BLaER1 treated with 17β-estradiol and CSF1 and Interleukin-3, amounts not matched to agents 10 nM and 100 nM (cell line): ENCODE measurements at regions not wholly inside any gene's neighbourhood (a gene's known extent, or its start where the extent isn't known, plus 50 kb on each side); places are given as distances from the start of the nearest gene placed in this dataset.
A peak's percentile ranks its signal among the peaks of the same experiment; 100 is the strongest.
"Not testable (repeated sequence)": the region's sequence is repeated elsewhere in the genome, so short reads cannot be mapped to it uniquely, and the experiment has no call there.

Experiments
- H3K27ac ChIP-seq, 11 experiments: shearing (Covaris generic); formaldehyde crosslinking; 2 replicates each; pipeline ENCODE4 v1.8.1; 2022
- H3K27me3 ChIP-seq, 11 experiments: shearing (Covaris generic); formaldehyde crosslinking; 2 replicates each; pipeline ENCODE4 v1.8.1; 2022
- H3K36me3 ChIP-seq, 11 experiments: shearing (Covaris generic); formaldehyde crosslinking; 2 replicates each; pipeline ENCODE4 v1.8.1; 2022
- H3K4me1 ChIP-seq, 10 experiments: shearing (Covaris generic); formaldehyde crosslinking; 2 replicates each; pipeline ENCODE4 v1.8.1; 2022
- H3K4me2 ChIP-seq, 11 experiments: shearing (Covaris generic); formaldehyde crosslinking; 2 replicates each; pipeline ENCODE4 v1.8.1; 2022
- H3K4me3 ChIP-seq, 10 experiments: shearing (Covaris generic); formaldehyde crosslinking; 2 replicates each; pipeline ENCODE4 v1.8.1; 2022
- H3K9ac ChIP-seq, 11 experiments: shearing (Covaris generic); formaldehyde crosslinking; 2 replicates each; pipeline ENCODE4 v1.8.1; 2022
- H3K9me3 ChIP-seq, 11 experiments: shearing (Covaris generic); formaldehyde crosslinking; replicated peaks in 1 of 11; 2 replicates each; pipeline ENCODE4 v1.8.1; 2022
- H4K20me1 ChIP-seq, 11 experiments: shearing (Covaris generic); formaldehyde crosslinking; 2 replicates each; pipeline ENCODE4 v1.8.1; 2022
- Cebpa-rat ChIP-seq, 11 experiments: shearing (Covaris generic); IDR thresholded peaks; 2 replicates each; pipeline ENCODE4 v1.8.1; 2022

DNA sequence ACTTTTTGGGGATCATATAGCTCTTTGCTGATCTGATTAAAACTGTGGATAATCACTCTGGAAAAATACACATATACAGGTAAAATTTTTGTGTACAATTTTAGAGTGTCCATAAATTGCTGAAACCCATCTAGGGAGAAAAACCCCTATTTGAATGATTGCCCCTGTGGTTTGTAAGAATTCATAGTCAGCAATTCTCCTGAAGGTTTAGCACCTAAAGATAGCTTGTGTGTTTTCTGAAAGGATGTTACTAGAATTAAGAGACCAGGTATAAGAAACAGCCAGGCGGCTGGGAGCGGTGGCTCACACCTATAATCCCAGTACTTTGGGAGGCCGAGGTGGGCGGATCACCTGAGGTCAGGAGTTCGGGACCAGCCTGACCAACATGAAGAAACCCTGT is 106.8 kb upstream of the RAP2B start:
- no peaks in the 10 kb centered on the region for H3K27me3 ChIP-seq
- no peak overlapping the region for H3K4me2 ChIP-seq
- TF ChIP-seq Cebpa-rat (IDR thresholded peaks at IDR 0.05) = no peak
- no peak overlapping the region for H3K27ac ChIP-seq
- H3K4me1 ChIP-seq = peaks cover 0 to 46% (median 17%) of the 10 kb centered on the region in 10 experiments; a peak in 10 of 20 replicates
- H3K9me3 ChIP-seq = peaks cover 0 to 13% (median 0%) of the 10 kb centered on the region in 11 experiments; a peak in 4 of 22 replicates
- H4K20me1 ChIP-seq = no peaks in the 10 kb centered on the region
- no peak overlapping the region for H3K4me3 ChIP-seq
- no peak overlapping the region for H3K9ac ChIP-seq
- H3K36me3 ChIP-seq = no peaks in the 10 kb centered on the region

DNA sequence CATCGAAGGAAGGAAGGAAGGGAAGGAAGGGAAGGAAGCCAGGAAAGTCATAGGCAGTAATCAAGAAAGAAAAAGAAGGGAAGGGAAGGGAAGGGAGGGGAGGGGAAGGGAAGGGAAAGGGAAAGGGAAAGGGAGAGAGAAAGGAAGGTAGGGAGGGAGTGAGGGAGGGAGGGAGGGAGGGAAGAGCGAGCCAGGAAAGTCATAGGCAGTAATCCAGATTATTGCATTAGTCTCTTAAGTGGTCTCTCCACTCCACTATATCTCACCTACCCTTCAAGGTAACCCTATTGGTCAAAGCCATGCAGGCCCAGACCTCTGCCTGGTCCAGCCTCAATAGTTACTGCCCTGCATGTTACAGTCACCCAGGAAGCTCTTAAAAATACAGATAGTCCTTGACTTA is 106.2 kb upstream of the RAP2B start:
- H3K9me3 ChIP-seq = peaks cover 0 to 13% (median 0%) of the 10 kb centered on the region in 11 experiments; a peak in 4 of 22 replicates
- no peak overlapping the region for H3K9ac ChIP-seq
- no peak overlapping the region for H3K4me2 ChIP-seq
- H3K27me3 ChIP-seq = no peaks in the 10 kb centered on the region
- peaks cover 0 to 45% (median 17%) of the 10 kb centered on the region in 10 experiments; a peak in 10 of 20 replicates for H3K4me1 ChIP-seq
- no peak for TF ChIP-seq Cebpa-rat (IDR thresholded peaks at IDR 0.05)
- no peak overlapping the region for H3K4me3 ChIP-seq
- no peak overlapping the region for H3K27ac ChIP-seq
- no peaks in the 10 kb centered on the region for H4K20me1 ChIP-seq
- no peaks in the 10 kb centered on the region for H3K36me3 ChIP-seq

DNA sequence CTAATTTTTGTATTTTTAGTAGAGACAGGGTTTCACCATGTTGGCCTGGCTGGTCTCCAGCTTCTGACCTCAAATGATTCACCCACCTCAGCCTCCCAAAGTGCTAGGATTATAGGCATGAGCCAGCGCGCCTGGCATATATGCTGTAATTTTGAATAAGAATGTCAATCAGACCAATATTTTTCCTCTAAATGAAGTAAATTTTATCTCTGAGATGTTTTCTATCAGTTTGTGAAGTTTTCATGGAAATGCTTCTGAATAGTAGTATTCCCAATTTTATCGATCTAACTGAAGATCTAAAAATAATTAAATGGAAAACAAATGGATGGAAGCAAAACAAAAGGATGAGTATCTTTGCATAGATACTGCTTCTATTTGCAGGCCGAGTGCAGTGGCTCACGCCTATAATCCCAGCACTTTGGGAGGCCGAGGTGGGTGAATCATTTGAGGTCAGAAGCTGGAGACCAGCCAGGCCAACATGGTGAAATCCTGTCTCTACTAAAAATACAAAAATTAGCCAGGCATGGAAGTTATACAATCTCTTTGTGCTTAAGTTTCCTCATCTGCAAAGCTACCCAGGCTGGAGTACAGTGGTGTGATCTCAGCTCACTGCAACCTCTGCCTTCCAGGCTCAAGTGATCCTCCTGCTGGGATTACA is 103.9 kb upstream of the RAP2B start:
- H3K4me3 ChIP-seq, H3K27me3 ChIP-seq, H4K20me1 ChIP-seq, H3K36me3 ChIP-seq: not testable (repeated sequence)
- Histone ChIP-seq H3K9me3 (peaks cover 0 to 13% (median 0%) of the 10 kb centered on the region in 11 experiments; a peak in 4 of 22 replicates), H3K4me2 (peak overlapping the region in 8 of 11 experiments; percentile 2 to 60 (median 38); a peak in 11 of 22 replicates), H3K9ac (peak overlapping the region in 1 of 11 experiments; percentile 19; a peak in 2 of 22 replicates), H3K4me1 (peaks cover 0 to 41% (median 11%) of the 10 kb centered on the region in 10 experiments; a peak in 10 of 20 replicates), H3K27ac (peak overlapping the region in 7 of 11 experiments; percentile 19 to 68 (median 50); a peak in 11 of 22 replicates)

DNA sequence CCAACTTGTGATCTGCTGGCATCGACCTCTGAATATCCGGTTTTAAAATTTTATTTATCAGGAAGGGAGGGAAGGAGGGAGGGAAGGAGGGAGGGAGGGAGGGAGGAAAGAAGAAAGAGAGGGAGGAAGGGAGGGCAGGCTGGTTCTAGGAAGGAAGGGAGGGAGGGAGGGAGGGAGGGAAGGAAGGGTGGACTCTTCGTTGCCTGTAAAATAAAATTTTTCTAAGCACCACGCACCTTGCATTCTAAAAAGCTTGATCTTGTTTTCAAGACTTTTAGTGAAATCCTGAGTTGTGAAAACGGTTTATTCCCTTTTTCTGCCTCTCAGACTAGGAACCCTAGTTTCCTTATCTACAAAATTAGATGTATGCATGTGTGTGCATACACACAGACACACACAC is 101.7 kb upstream of the RAP2B start:
- peaks cover 0 to 41% (median 11%) of the 10 kb centered on the region in 10 experiments; a peak in 10 of 20 replicates for H3K4me1 ChIP-seq
- no peaks in the 10 kb centered on the region for H3K36me3 ChIP-seq
- no peak for TF ChIP-seq Cebpa-rat (IDR thresholded peaks at IDR 0.05)
- peaks cover 0 to 13% (median 0%) of the 10 kb centered on the region in 11 experiments; a peak in 4 of 22 replicates for H3K9me3 ChIP-seq
- no peaks in the 10 kb centered on the region for H3K27me3 ChIP-seq
- H3K4me3 ChIP-seq = no peak overlapping the region
- no peak overlapping the region for H3K4me2 ChIP-seq
- H3K27ac ChIP-seq = no peak overlapping the region
- no peak overlapping the region for H3K9ac ChIP-seq
- H4K20me1 ChIP-seq = no peaks in the 10 kb centered on the region

DNA sequence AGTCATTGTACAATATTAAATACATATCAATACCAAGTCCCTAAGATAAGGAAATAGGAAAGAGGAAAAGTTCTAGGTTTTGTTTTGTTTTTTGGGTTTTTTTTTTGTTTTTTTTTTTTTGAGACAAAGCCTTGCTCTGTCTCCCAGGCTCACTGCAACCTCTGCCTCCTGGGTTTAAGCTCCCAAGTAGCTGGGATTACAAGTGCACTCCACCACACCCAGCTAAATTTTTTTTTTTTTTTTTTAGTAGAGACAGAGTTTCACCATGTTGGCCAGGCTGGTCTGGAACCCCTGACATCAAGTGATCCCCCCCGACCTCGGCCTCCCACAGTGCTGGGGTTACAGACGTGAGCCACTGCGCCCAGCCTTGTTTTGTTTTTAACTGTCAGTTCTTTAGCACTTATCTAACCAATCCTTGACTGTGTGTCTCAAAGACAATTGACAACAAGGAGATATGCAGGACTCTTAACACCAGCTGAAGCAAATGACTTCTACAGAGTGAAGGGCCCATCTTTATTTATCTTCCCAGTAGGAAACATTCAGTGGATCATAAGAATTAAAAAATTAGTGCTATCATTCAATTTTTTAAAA is 100.0 kb upstream of the RAP2B start:
- Histone ChIP-seq H3K36me3 (no peaks in the 10 kb centered on the region), H3K9ac (no peak overlapping the region; a peak in 1 of 22 replicates), H3K4me3 (no peak overlapping the region), H3K27ac (no peak overlapping the region), H3K27me3 (no peaks in the 10 kb centered on the region), H3K4me1 (peaks cover 0 to 41% (median 11%) of the 10 kb centered on the region in 10 experiments; a peak in 10 of 20 replicates), H4K20me1 (no peaks in the 10 kb centered on the region), H3K9me3 (peaks cover 0 to 5% (median 0%) of the 10 kb centered on the region in 11 experiments; a peak in 1 of 22 replicates), H3K4me2 (no peak overlapping the region)
- no peak for TF ChIP-seq Cebpa-rat (IDR thresholded peaks at IDR 0.05)

DNA sequence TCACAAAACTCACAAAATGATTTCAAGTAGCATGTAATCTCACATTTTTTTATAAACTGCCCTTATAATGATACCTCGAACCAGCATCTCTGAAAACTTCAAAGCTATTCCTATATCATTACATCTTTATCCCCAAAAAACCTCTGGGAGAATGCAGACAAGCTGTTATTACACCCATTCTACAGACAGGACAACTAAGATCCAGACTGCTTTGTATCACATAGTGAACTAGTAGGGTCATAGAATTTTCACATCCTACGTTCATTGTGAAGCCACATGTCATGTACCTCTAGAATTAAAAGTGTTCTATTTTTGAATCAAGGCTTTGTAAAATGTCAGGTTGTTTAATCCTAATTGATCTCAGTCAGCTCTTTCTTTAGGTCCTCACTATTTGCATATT is 98.7 kb upstream of the RAP2B start:
- Histone ChIP-seq H3K36me3 (no peaks in the 10 kb centered on the region), H3K4me3 (no peak overlapping the region), H3K27ac (no peak overlapping the region), H3K4me1 (peaks cover 0 to 32% (median 4%) of the 10 kb centered on the region in 10 experiments; a peak in 10 of 20 replicates), H4K20me1 (no peaks in the 10 kb centered on the region), H3K4me2 (no peak overlapping the region), H3K9ac (no peak overlapping the region), H3K27me3 (no peaks in the 10 kb centered on the region), H3K9me3 (no peaks in the 10 kb centered on the region)
- TF ChIP-seq Cebpa-rat (IDR thresholded peaks at IDR 0.05) = no peak

DNA sequence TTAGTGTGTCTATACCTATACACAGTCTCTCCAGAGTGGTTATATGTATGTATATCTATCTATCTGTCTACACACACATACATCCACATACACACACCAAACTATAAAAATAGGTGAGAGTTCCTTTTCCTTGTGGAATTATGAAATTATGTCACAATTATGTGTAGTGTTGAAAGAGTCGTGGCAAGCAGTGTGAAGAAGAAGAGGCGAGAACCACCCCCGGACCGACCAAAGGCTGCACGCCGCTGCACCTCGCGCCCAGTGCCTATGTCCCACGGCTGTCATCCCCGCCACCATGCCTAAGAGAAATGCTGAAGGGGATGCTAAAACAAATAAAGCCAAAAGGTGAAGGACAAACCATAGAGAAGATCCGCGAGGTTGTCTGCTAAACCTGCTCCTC is 95.0 kb upstream of the RAP2B start:
- TF ChIP-seq Cebpa-rat (IDR thresholded peaks at IDR 0.05) = no peak
- H3K27ac ChIP-seq = no peak overlapping the region
- H3K27me3 ChIP-seq = no peaks in the 10 kb centered on the region
- H4K20me1 ChIP-seq = no peaks in the 10 kb centered on the region
- H3K9ac ChIP-seq = no peak overlapping the region
- peaks cover 0 to 29% (median 0%) of the 10 kb centered on the region in 10 experiments; a peak in 7 of 20 replicates for H3K4me1 ChIP-seq
- no peak overlapping the region for H3K4me3 ChIP-seq
- no peak overlapping the region for H3K4me2 ChIP-seq
- no peaks in the 10 kb centered on the region for H3K9me3 ChIP-seq
- H3K36me3 ChIP-seq = no peaks in the 10 kb centered on the region

DNA sequence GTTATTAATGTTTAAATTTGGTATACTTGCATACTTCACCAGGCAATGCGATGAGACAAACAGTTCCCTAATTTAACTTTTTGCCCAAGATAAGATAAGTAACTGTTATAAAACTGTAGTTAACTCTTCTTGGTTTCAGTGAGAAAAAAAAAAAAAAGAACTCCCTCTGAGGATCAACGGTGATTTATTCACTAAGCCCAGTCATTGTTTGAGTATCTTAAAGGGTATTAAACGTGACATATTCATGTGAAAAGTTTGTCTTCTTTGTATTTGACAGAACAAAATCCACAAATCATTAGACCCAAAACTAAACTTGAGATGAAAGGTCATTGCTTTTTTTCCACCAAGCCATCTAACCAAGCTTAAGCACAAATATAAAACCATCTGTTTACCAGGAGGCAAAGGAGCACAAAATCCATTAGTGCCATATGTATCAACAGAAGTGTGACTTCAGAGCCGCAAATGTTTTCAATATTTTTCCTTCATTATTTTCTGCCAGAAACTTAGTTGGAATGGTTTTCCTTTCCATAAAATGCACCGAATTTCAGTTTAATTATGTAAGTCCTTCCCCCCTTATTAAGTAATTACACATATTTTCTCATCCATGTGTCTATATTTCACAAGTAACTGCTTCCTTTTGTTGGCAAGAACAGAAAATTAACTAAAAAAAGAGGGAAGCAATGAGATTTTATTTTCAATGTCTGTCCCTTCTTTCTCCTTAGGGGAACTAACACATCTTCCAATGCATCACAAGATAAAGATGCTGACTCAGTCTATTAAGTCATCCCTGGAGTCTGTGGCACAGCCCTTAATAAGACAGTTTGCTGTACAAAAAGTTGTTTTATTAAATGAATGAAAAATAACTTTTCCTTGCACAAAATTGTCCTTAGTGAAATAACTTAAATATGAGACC is 92.2 kb upstream of the RAP2B start:
- Histone ChIP-seq H3K27me3 (no peaks in the 10 kb centered on the region), H3K9ac (peak overlapping the region in 1 of 11 experiments; percentile 38; a peak in 1 of 22 replicates), H4K20me1 (no peaks in the 10 kb centered on the region), H3K4me1 (peaks cover 0 to 25% (median 0%) of the 10 kb centered on the region in 10 experiments; a peak in 7 of 20 replicates), H3K36me3 (no peaks in the 10 kb centered on the region), H3K4me2 (peak overlapping the region in 3 of 11 experiments; percentile 31 to 48 (median 34); a peak in 4 of 22 replicates), H3K9me3 (no peaks in the 10 kb centered on the region), H3K27ac (peak overlapping the region in 5 of 11 experiments; percentile 21 to 63 (median 54); a peak in 9 of 22 replicates), H3K4me3 (no peak overlapping the region)
- no peak for TF ChIP-seq Cebpa-rat (IDR thresholded peaks at IDR 0.05)
